ENCODE measurements at regions not wholly inside any gene's neighbourhood (a gene's known extent, or its start where the extent isn't known, plus 50 kb on each side); places are given as distances from the start of the nearest gene placed in this dataset.
"Not testable (repeated sequence)": the region's sequence is repeated elsewhere in the genome, so short reads cannot be mapped to it uniquely, and the experiment has no call there.

DNA sequence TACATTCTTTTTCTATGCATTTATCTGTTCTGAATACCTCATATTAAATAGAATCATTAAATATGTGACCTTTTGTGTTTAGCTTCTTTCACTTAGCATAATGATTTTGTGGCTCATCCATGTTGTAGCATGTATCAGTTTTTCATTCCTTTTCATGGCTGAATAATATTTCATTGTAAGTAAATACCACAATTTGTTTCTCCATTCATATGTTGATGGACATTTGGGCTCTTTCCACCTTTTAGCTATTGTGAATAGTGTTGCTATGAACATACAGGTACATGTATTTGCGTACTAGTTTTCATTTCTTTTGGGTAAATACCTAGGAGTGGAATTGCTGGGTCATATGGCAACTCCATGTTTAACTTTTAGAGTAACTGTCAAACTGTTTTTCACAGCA, 85.1 kb downstream of the GNL3L start:
- DNase-seq: no peak

DNA sequence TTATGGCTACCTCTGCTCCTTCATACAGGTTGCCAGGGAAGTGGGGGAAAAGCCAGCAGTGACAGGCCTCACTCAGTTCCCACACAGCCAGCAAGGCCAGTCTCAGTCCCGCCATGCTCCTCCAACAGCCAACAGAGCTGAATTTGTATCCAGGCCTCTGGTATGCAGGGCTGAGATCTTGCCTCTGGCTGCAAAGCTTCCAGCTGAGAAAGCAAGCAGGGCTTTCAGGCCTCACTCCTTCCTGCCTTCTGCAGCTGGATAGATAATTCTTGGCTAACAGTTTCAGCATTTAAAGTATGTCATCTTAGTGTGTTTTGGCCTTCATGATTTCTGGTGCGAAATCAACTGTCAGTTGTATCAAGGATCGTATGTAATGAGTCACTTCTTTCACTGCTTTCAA, 103.6 kb downstream of the GNL3L start:
- DNase-seq: no peak

GRCh38 chrX:54639018-54639345, 109.0 kb downstream of the GNL3L start:
- DNase-seq: no peak

- peak; percentile 71 to 86 (median 74) for DNase-seq
These were observed 109.5 kb downstream of the GNL3L start for GRCh38 chrX:54639346-54640102.

DNA sequence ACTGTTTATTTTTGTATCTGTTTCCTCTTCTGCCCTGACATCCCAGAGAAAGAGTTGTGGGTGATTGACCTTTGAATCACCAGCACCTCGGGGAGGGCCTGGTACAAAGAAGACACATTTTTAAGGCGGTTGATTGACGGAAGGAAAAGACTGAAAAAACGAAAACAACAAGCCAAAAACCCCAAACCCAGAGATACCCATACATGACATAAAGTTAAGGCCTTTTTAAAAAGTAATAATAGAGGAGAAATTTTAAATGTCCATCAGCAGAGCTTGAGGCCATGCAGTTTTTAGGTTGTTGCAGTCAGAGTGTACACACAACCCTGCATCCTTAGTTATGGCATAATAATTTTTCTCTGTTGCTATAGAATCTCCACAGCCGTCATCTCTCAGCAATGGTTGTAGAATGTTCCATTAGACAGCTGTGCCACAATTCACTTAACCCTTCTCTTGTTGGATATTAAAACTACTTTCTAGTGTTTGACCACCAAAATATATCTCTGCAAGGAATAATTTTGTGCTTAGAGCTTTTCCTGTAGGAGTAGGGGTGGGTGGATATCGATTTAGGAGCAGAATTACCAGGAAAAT, 110.2 kb downstream of the GNL3L start:
- no peak for DNase-seq

- no peak for DNase-seq
These were observed 110.7 kb downstream of the GNL3L start for GRCh38 chrX:54640736-54641135.

DNA sequence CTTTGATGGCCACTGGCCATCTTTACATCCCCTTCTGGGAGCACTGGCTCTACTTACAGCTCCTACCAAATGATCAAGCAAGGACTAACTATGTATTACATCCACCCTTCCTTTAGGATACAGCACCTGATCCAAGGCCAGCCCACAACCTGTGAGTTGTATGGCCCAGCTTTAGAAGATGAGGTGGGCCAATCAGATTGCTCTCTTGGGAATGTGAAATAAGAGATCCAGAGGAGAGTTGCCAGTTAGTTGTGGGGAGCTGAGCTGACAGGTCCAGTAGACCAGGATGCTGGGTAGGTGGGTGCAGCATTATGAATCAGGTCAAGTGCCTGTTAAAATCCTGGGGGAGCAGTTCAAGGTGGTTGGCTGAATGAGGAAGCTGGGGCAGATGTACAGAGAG, 111.5 kb downstream of the GNL3L start:
- DNase-seq: no peak

- DNase-seq: not testable (repeated sequence)
These were observed 117.6 kb downstream of the GNL3L start for GRCh38 chrX:54647607-54648006.

DNA sequence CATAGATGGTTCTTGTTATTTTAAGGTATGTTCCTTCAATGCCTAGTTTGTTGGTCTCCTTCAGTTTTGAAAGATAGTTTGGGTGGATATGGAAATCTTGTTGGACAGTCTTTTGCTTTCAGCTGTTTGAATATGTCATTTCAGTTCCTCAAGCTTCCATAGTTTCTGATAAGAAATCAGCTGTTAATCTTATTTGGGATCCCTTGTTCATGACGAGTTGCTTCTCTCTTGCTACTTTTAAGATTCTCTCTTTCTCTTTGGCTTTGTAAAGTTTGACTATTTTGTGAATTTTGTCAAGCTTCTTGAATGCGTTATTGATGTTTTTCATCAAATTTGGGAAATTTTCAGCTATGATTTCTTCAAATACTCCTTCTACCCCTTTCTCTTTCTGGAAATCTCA, 129.5 kb downstream of the GNL3L start:
- DNase-seq: no peak

GRCh38 chrX:54675762-54676161, 122.3 kb downstream of the ITIH6 start:
- no peak for DNase-seq

- DNase-seq: no peak
These were observed 102.8 kb downstream of the ITIH6 start for GRCh38 chrX:54695231-54695630.

GRCh38 chrX:54695816-54696487, 102.1 kb downstream of the ITIH6 start:
- DNase-seq: no peak

Data from activated naive CD4-positive, alpha-beta T cell (primary cell).